Urinary bladder (tissue), 3 donors: ENCODE measurements at regions not wholly inside any gene's neighbourhood (a gene's known extent, or its start where the extent isn't known, plus 50 kb on each side); places are given as distances from the start of the nearest gene placed in this dataset.

Source experiments
- DNase-seq: peaks from one replicate; pipeline ENCODE4 v3.0.0-alpha.2; 2015; ENCODE audit errors: extremely low spot score
- H3K27ac ChIP-seq: one replicate; pipeline ENCODE4 v1.5.1; 2013; ENCODE audit warnings: low read depth, mild to moderate bottlenecking, moderate library complexity
- H3K36me3 ChIP-seq: one replicate; pipeline ENCODE4 v1.6.1; 2013; ENCODE audit warnings: mild to moderate bottlenecking, moderate library complexity; ENCODE audit not compliant: insufficient read depth
- H3K4me1 ChIP-seq: one replicate; pipeline ENCODE4 v1.6.1; 2013; ENCODE audit warnings: mild to moderate bottlenecking, moderate library complexity; ENCODE audit not compliant: insufficient read depth
- H3K4me3 ChIP-seq: one replicate; pipeline ENCODE4 v1.5.1; 2013; ENCODE audit warnings: low read depth, low read length
- WGBS: extraction: QIAGEN DNeasy Blood & Tissue Kit; methylation state at CpG from one replicate; pipeline ENCODE4 v1.1.7; 2013; 5-methylcytosine and 5-hydroxymethylcytosine counted together
- donor health status: healthy with polysubstance abuse.
- donor health status: healthy.

DNA sequence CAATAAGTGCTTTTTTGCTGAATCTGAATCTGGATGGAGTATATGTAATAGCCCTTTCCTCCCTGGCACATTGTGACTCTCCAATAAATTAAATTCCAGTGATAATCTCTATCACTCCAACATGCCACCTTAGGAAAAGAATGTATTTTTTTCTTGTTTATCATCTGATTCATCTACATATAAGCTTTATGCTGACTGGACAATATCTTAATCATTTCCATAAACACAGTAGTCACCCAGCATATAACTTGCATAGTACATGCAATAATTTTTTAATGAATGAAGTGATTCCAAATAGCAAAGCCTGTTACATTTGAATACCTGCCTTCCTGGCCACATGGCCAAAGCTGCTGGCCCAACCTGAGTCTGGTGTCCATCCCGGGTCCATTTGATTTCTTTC lies 477.6 kb upstream of the USP24 start:
- DNase-seq, result no peak
- 94% methylated on average over 1 of the region's 1 CpG for WGBS
- Histone ChIP-seq H3K4me3 (no peak overlapping the region), H3K36me3 (no peaks in the 10 kb centered on the region), H3K4me1 (no peaks in the 10 kb centered on the region), H3K27ac (no peak overlapping the region)

DNA sequence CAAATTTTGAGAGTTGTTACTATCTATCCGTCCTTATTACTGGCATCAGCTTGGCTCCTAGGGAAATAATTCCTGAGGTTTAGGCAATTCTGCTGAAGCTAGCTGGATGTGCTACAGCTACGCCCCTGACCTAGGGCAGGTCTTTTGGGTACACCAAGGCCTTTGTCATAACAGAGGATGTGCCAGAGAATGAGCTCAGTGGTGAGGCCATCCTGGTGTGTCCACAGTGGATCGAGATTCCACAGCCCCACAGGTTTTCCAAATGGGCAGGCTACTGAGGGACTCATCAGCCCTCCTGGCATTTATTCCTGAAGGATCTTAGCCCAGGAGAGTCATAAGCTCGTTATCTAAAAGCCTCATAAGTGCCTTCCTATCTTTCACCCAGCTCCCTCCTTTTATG lies 475.2 kb upstream of the USP24 start:
- DNase-seq, result no peak
- Histone ChIP-seq H3K36me3 (no peaks in the 10 kb centered on the region), H3K4me1 (no peaks in the 10 kb centered on the region), H3K4me3 (no peak overlapping the region), H3K27ac (no peak overlapping the region)
- WGBS, result 72% methylated on average over 4 of the region's 4 CpGs

DNA sequence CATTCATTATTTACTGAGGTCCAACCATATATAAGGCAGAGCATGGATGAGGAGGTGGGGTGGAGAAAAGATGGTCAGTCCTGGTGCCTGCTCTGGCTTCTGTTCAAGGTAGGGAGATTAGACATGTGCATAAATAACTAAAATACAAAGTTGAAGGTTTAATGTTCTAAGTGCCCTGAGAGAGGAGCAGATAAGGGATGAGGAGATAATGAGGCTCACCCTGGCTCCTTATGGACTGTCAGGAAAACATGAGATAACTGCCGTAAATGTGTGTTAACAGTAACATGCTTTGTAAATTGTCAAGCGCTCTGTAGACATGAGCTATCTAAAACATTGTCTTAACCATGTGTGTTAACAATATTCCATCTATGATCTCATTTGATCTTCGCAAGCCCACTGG lies 474.6 kb upstream of the USP24 start:
- WGBS, result 84% methylated on average over 3 of the region's 3 CpGs
- Histone ChIP-seq H3K4me3 (no peak overlapping the region), H3K4me1 (no peaks in the 10 kb centered on the region), H3K36me3 (no peaks in the 10 kb centered on the region), H3K27ac (no peak overlapping the region)
- no peak for DNase-seq

DNA sequence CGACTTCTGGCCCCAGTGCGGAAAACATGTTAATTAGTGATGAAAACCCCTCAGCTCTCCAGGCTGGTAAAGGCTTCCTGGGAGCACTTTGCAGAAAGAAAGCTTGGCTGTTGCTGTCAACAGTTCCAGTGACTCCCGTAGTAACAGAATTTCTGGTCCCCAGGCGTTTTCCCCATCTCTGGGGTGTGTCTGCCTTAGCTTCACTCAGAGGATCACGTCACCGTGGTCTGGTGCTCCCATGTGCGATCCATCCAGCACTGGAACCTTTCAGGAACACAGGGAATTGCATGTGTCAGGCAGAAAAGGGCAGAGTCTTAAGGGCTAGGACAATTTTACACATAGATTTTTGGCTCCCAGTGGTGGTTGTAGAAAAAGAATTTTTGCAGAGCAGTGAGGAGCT lies 470.4 kb upstream of the USP24 start:
- Histone ChIP-seq H3K27ac (no peak overlapping the region), H3K36me3 (no peaks in the 10 kb centered on the region), H3K4me3 (no peak overlapping the region), H3K4me1 (no peaks in the 10 kb centered on the region)
- WGBS, result 78% methylated on average over 7 of the region's 7 CpGs
- no peak for DNase-seq

DNA sequence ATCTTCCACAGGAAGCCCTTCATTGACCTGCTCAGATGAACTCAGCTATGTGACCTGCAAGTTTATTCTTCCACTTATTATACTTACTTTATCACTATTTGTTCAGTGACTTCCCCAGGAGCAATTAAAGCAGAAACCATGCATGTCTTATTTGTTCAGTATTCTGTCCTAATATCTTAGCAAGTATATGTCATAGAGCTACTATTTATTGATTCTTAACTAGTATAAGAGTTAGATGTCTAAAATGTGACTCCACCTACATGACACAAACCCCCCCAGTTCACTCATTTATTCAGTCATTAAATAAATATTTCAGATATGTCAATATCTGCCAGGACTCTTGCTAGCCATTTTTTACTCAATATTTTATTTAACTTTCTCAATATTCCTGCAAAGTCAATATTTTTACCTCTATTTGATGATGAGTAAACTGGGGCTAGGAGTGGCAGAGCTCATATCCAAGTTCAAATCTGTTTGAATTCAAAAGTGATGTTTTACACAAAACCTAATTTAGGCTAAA lies 469.0 kb upstream of the USP24 start:
- no peak for DNase-seq
- no peaks in the 10 kb centered on the region for H3K4me1 ChIP-seq
- H3K36me3 ChIP-seq, result no peaks in the 10 kb centered on the region
- no peak overlapping the region for H3K27ac ChIP-seq
- H3K4me3 ChIP-seq, result no peak overlapping the region

DNA sequence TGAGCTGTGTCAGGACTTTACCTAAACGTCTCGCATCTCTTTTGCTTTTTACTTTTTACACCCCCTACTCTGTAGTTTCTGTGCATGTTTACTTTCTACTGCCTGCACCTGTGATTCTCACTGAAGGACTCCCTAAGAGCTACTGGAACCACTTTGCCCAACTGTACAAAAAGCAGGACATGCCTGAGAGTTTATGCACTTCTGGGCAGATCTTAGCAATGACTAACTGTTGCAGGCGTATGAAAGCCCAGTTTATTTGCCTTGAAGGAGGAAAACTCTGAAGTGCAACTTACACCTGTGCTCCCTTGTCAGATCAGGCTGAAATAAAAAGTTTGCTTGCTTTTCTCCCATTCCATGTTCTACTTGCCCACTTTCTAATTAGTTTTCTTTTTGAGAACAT lies 467.0 kb upstream of the USP24 start:
- no peaks in the 10 kb centered on the region for H3K4me1 ChIP-seq
- H3K36me3 ChIP-seq, result no peaks in the 10 kb centered on the region
- DNase-seq, result no peak
- 96% methylated on average over 3 of the region's 3 CpGs for WGBS
- no peak overlapping the region for H3K4me3 ChIP-seq
- no peak overlapping the region for H3K27ac ChIP-seq

DNA sequence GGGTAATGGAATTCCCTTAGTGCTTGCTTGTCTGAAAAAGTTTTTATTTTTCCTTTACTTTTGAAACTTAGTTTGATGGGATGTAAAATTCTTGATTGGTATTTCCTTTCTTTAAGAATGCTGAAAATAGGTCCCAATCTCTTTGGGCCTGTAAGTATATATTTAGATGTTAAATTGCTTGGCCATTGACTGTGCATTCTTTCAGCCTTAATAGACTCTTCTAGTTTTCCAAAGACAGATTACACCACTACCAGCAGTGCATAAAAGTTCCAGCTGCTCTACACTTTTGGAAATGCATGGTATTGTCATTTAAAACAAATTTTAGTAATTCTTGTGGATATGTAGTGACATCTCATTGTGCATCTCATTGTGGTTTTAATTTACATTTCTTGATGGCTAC lies 464.8 kb upstream of the USP24 start:
- H3K27ac ChIP-seq, result no peak overlapping the region
- H3K4me3 ChIP-seq, result no peak overlapping the region
- H3K4me1 ChIP-seq, result no peaks in the 10 kb centered on the region
- DNase-seq, result no peak
- no peaks in the 10 kb centered on the region for H3K36me3 ChIP-seq

DNA sequence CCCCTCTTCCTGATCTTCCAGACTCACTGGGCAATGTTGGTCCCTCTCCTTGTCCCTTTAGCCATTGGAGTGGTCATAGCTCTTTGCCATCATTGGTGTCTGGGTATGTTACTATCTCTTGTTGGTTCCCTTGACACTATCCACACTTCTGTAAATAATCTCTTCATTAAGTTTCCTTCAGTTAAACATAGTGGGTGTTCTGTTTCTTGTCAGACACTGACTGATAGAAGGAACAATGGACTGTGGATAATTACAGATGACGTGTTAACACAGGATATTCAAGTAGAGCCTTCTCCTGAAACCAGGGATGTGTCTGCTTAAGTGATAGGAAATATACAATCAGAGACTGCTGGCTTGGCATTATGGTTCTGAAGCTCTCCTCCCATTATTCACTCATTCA lies 458.3 kb upstream of the USP24 start:
- DNase-seq, result no peak
- 87% methylated on average over 1 of the region's 1 CpG for WGBS
- no peaks in the 10 kb centered on the region for H3K36me3 ChIP-seq
- H3K4me1 ChIP-seq, result no peaks in the 10 kb centered on the region
- no peak overlapping the region for H3K27ac ChIP-seq
- no peak overlapping the region for H3K4me3 ChIP-seq

DNA sequence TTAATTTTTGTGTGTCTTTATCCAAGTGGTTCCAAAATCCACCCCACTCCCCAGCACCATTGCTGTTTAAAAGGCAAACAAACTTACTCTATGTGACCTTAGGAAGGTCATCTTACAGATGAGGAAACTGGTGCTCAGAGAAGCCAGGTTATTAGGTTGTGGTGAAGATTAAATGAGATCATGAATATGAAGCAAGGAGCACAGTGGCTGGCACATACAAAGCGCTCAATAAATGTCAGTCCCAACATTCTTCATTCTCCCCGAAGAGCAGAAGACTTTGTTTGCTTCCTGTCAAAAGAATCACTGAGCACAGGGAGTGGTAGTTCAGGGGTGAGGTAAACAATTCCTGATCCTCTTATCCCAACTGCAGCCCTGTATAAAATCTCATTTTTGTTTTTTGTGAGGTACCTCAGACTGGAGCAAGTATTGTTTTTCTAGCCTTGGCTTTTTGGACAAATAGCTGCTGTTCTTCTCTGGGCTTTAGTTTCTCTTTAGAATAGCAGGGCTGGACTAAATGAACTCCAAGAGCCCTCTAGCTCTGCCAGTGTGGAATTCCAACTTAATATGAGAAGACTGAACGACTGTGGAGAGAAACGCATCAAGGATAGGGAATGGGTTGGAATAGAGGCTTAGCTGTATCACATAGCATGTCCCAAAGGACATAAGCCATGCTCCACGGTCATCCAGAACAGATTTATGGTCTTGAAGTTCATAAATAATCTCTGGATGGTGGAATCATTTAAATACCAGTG lies 455.3 kb upstream of the USP24 start:
- WGBS, result 38% methylated on average over 5 of the region's 5 CpGs
- no peak overlapping the region for H3K27ac ChIP-seq
- H3K4me1 ChIP-seq, result no peaks in the 10 kb centered on the region
- DNase-seq, result no peak
- no peak overlapping the region for H3K4me3 ChIP-seq
- H3K36me3 ChIP-seq, result no peaks in the 10 kb centered on the region

DNA sequence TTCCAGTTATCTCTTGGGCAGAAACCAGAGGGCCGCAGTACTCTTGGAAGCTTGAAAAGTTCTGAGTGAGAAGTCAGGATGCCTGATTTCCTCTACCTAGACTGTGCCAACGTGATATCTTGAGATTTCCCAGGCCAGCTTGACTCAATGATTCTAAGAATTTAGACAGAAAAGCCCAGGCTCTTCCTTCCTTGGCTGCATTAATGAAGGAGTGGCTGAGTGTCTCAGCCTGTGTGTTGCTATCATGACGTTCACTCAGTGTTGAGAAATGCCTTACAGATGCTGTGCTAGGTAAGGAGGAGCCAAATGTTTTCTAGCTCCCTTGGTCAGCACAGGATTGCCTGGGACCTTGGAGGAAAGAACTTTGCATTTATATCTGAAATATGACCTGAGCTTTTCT lies 454.1 kb upstream of the USP24 start:
- no peak overlapping the region for H3K27ac ChIP-seq
- H3K4me3 ChIP-seq, result no peak overlapping the region
- 27% methylated on average over 3 of the region's 3 CpGs for WGBS
- H3K4me1 ChIP-seq, result no peaks in the 10 kb centered on the region
- no peak for DNase-seq
- H3K36me3 ChIP-seq, result no peaks in the 10 kb centered on the region

DNA sequence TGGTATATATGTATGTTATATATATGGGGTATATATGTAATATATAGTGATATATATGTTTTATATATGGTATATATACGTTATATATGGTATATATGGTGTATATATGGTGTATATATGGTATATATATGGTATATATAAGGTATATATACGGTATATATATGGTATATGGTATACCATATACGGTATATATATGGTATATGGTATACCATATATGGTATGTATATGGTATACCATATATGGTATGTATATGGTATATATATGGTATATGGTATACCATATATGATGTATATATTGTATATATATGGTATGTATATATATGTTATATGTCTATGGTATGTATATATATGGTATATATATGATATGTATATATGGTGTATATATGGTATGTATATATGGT lies 447.7 kb upstream of the USP24 start:
- no peak for DNase-seq
- Histone ChIP-seq H3K27ac (no peak overlapping the region), H3K4me3 (no peak overlapping the region), H3K4me1 (no peaks in the 10 kb centered on the region), H3K36me3 (no peaks in the 10 kb centered on the region)
- 94% methylated on average over 3 of the region's 3 CpGs for WGBS

DNA sequence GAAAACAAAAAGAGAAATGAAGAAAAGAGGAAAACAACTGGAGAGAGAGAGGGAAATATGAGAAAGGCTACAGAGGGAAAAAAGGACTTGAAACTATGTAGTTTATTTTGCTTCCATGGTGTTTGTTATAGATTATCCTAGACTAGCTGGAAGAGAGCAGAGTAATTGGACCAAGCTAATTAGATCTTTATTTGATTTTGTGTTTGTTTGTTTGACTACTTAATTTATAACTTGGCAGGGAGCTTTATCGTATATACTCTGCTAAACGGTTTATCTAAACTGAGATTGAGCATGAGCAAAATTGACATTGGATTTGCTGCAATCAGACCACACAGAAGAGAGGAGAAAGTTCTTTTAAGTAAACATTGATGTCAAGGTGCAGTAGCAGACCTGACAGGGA lies 443.8 kb upstream of the USP24 start:
- DNase-seq, result no peak
- Histone ChIP-seq H3K36me3 (no peaks in the 10 kb centered on the region), H3K27ac (no peak overlapping the region), H3K4me1 (no peaks in the 10 kb centered on the region), H3K4me3 (no peak overlapping the region)
- 54% methylated on average over 2 of the region's 2 CpGs for WGBS

DNA sequence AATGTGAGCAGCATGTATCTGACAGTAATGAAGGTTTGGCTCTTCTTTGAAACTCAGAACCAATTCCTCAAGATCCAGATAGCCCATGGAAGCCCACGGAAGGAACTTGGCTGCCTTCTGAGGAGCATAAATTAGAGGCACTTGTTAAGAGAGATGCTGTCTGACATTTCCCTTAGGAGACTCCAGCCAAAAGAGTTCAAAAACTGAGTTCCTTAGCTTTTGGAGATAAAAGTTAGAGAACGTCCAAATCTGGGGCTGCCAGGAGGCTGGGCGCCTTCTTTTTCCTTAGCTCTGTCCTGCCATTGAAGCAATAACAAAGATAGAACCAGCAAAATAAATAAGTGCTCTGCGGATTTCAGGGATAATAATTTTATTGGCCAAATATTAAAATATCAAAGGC lies 439.6 kb upstream of the USP24 start:
- H3K36me3 ChIP-seq, result no peaks in the 10 kb centered on the region

DNA sequence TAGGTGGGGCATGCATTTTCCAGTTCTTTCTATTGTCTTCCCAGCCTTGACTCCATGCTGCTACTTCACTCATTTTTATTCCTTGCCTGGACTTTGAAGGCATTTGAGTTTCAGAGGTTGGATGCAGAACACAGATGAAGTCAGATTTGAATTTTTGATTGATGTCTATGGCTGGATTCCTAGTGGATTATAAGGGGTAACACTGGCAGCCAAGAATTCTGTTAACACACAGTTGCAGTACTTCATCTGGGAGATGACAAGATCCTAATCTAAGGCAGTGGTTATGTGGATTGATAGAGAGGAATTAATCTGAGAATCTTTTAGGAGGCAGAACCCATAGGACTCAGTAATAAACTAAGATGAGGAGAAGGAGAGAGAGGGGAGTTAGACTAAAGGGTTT lies 439.0 kb upstream of the USP24 start:
- Histone ChIP-seq H3K4me3 (no peak overlapping the region), H3K27ac (no peak overlapping the region), H3K4me1 (no peaks in the 10 kb centered on the region), H3K36me3 (no peaks in the 10 kb centered on the region)
- DNase-seq, result no peak

More for the DNA sequence above, 439.6 kb upstream of the USP24 start:
- Histone ChIP-seq H3K4me1 (no peaks in the 10 kb centered on the region), H3K27ac (no peak overlapping the region), H3K4me3 (no peak overlapping the region)
- WGBS, result 33% methylated on average over 4 of the region's 4 CpGs
- peak; percentile 62 for DNase-seq

DNA sequence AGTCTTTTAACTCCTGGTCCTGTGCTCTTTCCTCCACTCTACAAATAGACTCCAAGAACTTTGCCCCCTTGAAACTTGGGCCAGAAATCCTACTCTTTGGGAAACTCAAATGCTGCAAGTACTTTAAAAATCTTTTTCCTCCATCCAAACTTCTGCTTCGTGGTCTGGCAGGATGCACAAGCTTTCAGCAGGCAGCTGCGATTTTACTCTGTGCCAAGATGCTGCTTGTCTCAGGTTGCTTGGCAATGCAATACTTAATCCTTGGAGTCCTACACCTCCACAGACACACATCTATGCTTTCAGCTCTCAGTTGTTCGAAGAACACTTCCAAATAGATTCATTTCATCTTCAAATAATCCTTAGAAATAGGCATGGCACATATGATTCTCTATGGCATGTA lies 435.3 kb upstream of the USP24 start:
- 33% methylated on average over 3 of the region's 3 CpGs for WGBS
- DNase-seq, result no peak
- no peak overlapping the region for H3K4me3 ChIP-seq
- H3K27ac ChIP-seq, result no peak overlapping the region
- no peaks in the 10 kb centered on the region for H3K4me1 ChIP-seq
- H3K36me3 ChIP-seq, result no peaks in the 10 kb centered on the region
